Gastroesophageal sphincter (tissue), 3 donors: ENCODE measurements at regions not wholly inside any gene's neighbourhood (a gene's known extent, or its start where the extent isn't known, plus 50 kb on each side); places are given as distances from the start of the nearest gene placed in this dataset.

Experiments used
- EP300 ChIP-seq: sonication (generic); formaldehyde crosslinking; IDR thresholded peaks from one replicate; pipeline ENCODE4 v1.6.1; 2017; ENCODE audit warnings: antibody characterized with exemption, mild to moderate bottlenecking
- POLR2A ChIP-seq, 2 donors: fragments of 450-650 bp; IDR thresholded peaks; one replicate each; pipeline ENCODE4 v1.6.1; 2017; ENCODE audit warnings: antibody characterized with exemption in 2 of 2, mild to moderate bottlenecking in 2 of 2, moderate library complexity in 1 of 2
- POLR2AphosphoS5 ChIP-seq: sonication (generic); formaldehyde crosslinking; IDR thresholded peaks from one replicate; pipeline ENCODE4 v1.6.1; 2017; ENCODE audit warnings: antibody characterized with exemption
- TF ChIP-seq, protein P1 (sequence below), 4 experiments: fragments of 200-600 bp in 2 of 4; fragments of 450-650 bp in 2 of 4; sonication (generic) in 1 of 4; IDR thresholded peaks; one replicate each; pipeline ENCODE4 v1.5.1; 2017 to 2019; ENCODE audit warnings: antibody characterized with exemption in 4 of 4, mild to moderate bottlenecking in 2 of 4, moderate library complexity in 2 of 4

DNA sequence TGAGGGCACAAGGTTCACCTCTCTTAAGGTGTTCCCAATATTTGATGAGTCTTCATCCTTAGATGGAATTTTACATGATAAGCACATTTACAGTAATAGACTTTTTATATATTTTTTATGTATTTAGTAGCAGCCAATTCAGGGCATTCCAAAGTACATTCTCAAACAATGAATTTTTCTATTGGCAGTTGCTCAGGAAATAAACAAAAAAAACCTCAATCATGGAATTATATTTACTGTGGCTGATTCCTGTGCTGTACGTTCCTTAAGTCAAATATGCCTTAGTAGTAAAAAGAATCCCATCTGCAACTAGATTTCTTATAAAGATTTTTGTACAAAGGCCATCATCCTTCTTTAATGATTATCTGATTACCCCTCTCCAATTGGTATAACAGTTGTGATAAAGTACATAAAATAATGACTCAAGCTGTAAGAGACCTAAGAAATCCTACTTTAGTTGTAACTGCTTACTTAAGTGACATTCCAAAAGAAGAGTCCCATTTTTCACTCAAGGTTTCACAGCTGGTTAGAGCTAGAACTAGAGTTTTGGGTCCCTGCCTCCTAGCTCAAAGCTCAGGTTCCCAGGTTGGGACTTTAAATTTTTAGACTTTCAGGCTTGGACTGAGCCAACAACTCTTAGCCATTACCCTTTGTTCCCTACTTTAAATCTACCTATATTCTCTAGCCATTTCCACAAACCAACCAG is 152.7 kb downstream of the FHIP1A start:
- no peak for TF ChIP-seq POLR2A (IDR thresholded peaks at IDR 0.05)
- TF ChIP-seq, protein P1, sequence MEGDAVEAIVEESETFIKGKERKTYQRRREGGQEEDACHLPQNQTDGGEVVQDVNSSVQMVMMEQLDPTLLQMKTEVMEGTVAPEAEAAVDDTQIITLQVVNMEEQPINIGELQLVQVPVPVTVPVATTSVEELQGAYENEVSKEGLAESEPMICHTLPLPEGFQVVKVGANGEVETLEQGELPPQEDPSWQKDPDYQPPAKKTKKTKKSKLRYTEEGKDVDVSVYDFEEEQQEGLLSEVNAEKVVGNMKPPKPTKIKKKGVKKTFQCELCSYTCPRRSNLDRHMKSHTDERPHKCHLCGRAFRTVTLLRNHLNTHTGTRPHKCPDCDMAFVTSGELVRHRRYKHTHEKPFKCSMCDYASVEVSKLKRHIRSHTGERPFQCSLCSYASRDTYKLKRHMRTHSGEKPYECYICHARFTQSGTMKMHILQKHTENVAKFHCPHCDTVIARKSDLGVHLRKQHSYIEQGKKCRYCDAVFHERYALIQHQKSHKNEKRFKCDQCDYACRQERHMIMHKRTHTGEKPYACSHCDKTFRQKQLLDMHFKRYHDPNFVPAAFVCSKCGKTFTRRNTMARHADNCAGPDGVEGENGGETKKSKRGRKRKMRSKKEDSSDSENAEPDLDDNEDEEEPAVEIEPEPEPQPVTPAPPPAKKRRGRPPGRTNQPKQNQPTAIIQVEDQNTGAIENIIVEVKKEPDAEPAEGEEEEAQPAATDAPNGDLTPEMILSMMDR (IDR thresholded peaks at IDR 0.05) = no peak
- TF ChIP-seq POLR2AphosphoS5 = no peak
- TF ChIP-seq EP300 = no peak
